IMR-90 (cell line): ENCODE measurements at regions not wholly inside any gene's neighbourhood (a gene's known extent, or its start where the extent isn't known, plus 50 kb on each side); places are given as distances from the start of the nearest gene placed in this dataset.

Experiments
- ATAC-seq: fragments of 200-7000 bp; cut with Tn5 transposase; 2 replicates; pipeline ENCODE4 v1.9.1; 2020; ENCODE audit warnings: low read depth, mild to moderate bottlenecking, moderate library complexity
- BruUV-seq: library from RNA; stranded (reverse); fragments of 400-500 nt; replicated peaks from 2 replicates; lab custom pipeline; 2021; lab: Mats Ljungman, UMichigan
- CTCF ChIA-PET: fragments of 300-600 bp; formaldehyde crosslinking; extraction: SDS; loops from one replicate; lab custom pipeline; 2021; ENCODE audit warnings: antibody characterized with exemption; lab: Yijun Ruan, JAX
- POLR2A ChIA-PET: fragments of 300-600 bp; sonication (Branson Sonifier 250); formaldehyde crosslinking; loops from one replicate; lab custom pipeline; 2022; ENCODE audit warnings: antibody characterized with exemption; ENCODE audit not compliant: unreplicated experiment; lab: Charles Lee
- DNase-seq: peaks from one replicate; pipeline ENCODE4 v3.0.0; 2013
- H2AFZ ChIP-seq: replicated peaks from 2 replicates; pipeline ENCODE3; 2013; ENCODE audit warnings: low read length, mild to moderate bottlenecking; ENCODE audit not compliant: poor library complexity
- H2AK5ac ChIP-seq: 2 replicates; pipeline ENCODE4 v1.6.1; 2013; ENCODE audit warnings: low read depth, low read length, inconsistent platforms
- H2AK9ac ChIP-seq: replicated peaks from 2 replicates; pipeline ENCODE3; 2013; ENCODE audit warnings: mild to moderate bottlenecking, low read depth, low read length, moderate library complexity; ENCODE audit not compliant: poor library complexity
- H2BK120ac ChIP-seq: 2 replicates; pipeline ENCODE4 v1.6.1; 2013; ENCODE audit warnings: low read depth, low read length, inconsistent platforms
- H2BK15ac ChIP-seq: 3 replicates; pipeline ENCODE4 v1.6.1; 2013; ENCODE audit warnings: low read depth, low read length, inconsistent platforms
- H2BK20ac ChIP-seq: 2 replicates; pipeline ENCODE4 v1.6.1; 2013; ENCODE audit warnings: low read depth, mild to moderate bottlenecking, inconsistent platforms, low read length, moderate library complexity
- H2BK5ac ChIP-seq: 2 replicates; pipeline ENCODE4 v1.6.1; 2013; ENCODE audit warnings: mild to moderate bottlenecking, low read depth, low read length, inconsistent platforms; ENCODE audit not compliant: poor library complexity, severe bottlenecking
- H3K14ac ChIP-seq: replicated peaks from 2 replicates; pipeline ENCODE4 v1.6.1; 2013; ENCODE audit warnings: low read depth, low read length, inconsistent platforms
- H3K18ac ChIP-seq: 2 replicates; pipeline ENCODE4 v1.6.1; 2013; ENCODE audit warnings: low read depth, low read length, control low read depth
- H3K23ac ChIP-seq: 2 replicates; pipeline ENCODE4 v1.6.1; 2013; ENCODE audit warnings: low read depth, low read length, inconsistent platforms
- H3K27ac ChIP-seq: 2 replicates; pipeline ENCODE4 v1.5.1; 2013; ENCODE audit warnings: mild to moderate bottlenecking, control low read depth, low read length; ENCODE audit not compliant: insufficient read depth
- H3K27me3 ChIP-seq: 2 replicates; pipeline ENCODE4 v1.6.1; 2013; ENCODE audit warnings: low read length; ENCODE audit not compliant: control insufficient read depth, insufficient read depth
- H3K36me3 ChIP-seq: 2 replicates; pipeline ENCODE4 v1.6.1; 2013; ENCODE audit warnings: low read length, mixed read lengths; ENCODE audit not compliant: control insufficient read depth, insufficient read depth
- H3K4ac ChIP-seq: 2 replicates; pipeline ENCODE4 v1.6.1; 2013; ENCODE audit warnings: low read depth, low read length, inconsistent platforms
- H3K4me1 ChIP-seq: 2 replicates; pipeline ENCODE4 v1.6.1; 2013; ENCODE audit warnings: low read length, mixed read lengths; ENCODE audit not compliant: control insufficient read depth, insufficient read depth
- H3K4me2 ChIP-seq: 2 replicates; pipeline ENCODE4 v1.6.1; 2013; ENCODE audit warnings: low read depth, mild to moderate bottlenecking, control low read depth, low read length, moderate library complexity
- H3K4me3 ChIP-seq: 2 replicates; pipeline ENCODE4 v1.5.1; 2013; ENCODE audit warnings: low read depth, mild to moderate bottlenecking, control low read depth, low read length, moderate library complexity; ENCODE audit not compliant: insufficient read depth
- H3K56ac ChIP-seq: 2 replicates; pipeline ENCODE4 v1.6.1; 2013; ENCODE audit warnings: low read length, inconsistent platforms; ENCODE audit not compliant: insufficient read depth; ENCODE audit errors: extremely low read depth
- H3K79me1 ChIP-seq, 2 experiments: 2 replicates each; pipeline ENCODE4 v1.6.1; 2013; ENCODE audit warnings: low read length in 2 of 2, inconsistent platforms in 1 of 2, low read depth in 1 of 2
- H3K9ac ChIP-seq: 2 replicates; pipeline ENCODE4 v1.6.1; 2013; ENCODE audit warnings: low read depth, low read length, control low read depth
- H3K9me1 ChIP-seq: 2 replicates; pipeline ENCODE4 v1.6.1; 2013; ENCODE audit warnings: low read length, inconsistent platforms; ENCODE audit not compliant: insufficient read depth
- H3K9me3 ChIP-seq: 2 replicates; pipeline ENCODE4 v1.6.1; 2013; ENCODE audit warnings: low read length; ENCODE audit not compliant: control insufficient read depth, insufficient read depth
- H4K20me1 ChIP-seq: 2 replicates; pipeline ENCODE4 v1.6.1; 2013; ENCODE audit warnings: low read length, inconsistent platforms; ENCODE audit not compliant: insufficient read depth
- H4K5ac ChIP-seq: 2 replicates; pipeline ENCODE4 v1.6.1; 2013; ENCODE audit warnings: mild to moderate bottlenecking, low read depth, low read length, control low read depth
- H4K8ac ChIP-seq, 2 experiments: 2 replicates each; pipeline ENCODE4 v1.6.1; 2013; ENCODE audit warnings: low read depth in 2 of 2, low read length in 2 of 2, control low read depth in 1 of 2, inconsistent platforms in 1 of 2
- H4K91ac ChIP-seq: 2 replicates; pipeline ENCODE4 v1.6.1; 2013; ENCODE audit warnings: low read depth, low read length, inconsistent platforms; ENCODE audit not compliant: insufficient read depth
- BHLHE40 ChIP-seq: fragments of 150-350 bp; IDR thresholded peaks from 2 replicates; pipeline ENCODE4 v1.6.1; 2016; ENCODE audit warnings: mild to moderate bottlenecking, low read depth, low read length
- CEBPB ChIP-seq: IDR thresholded peaks from 2 replicates; pipeline ENCODE4 v1.6.1; 2012; ENCODE audit warnings: low read depth, low read length, improper control_type of control experiment
- CHD1 ChIP-seq: IDR thresholded peaks from 2 replicates; pipeline ENCODE4 v1.6.1; 2012; ENCODE audit warnings: low read depth, low read length, improper control_type of control experiment
- ELK1 ChIP-seq: fragments of 150-350 bp; IDR thresholded peaks from 2 replicates; pipeline ENCODE4 v1.6.1; 2016; ENCODE audit warnings: low read depth, mild to moderate bottlenecking, low read length, moderate library complexity, borderline replicate concordance
- FOS ChIP-seq: fragments of 150-350 bp; IDR thresholded peaks from 2 replicates; pipeline ENCODE4 v1.6.1; 2016; ENCODE audit warnings: low read depth, low read length
- MAFK ChIP-seq: IDR thresholded peaks from 2 replicates; pipeline ENCODE4 v1.6.1; 2012; ENCODE audit warnings: low read depth, low read length, improper control_type of control experiment
- MAZ ChIP-seq: IDR thresholded peaks from 2 replicates; pipeline ENCODE4 v1.6.1; 2012; ENCODE audit warnings: low read depth, mild to moderate bottlenecking, low read length, improper control_type of control experiment, moderate library complexity, borderline replicate concordance
- MXI1 ChIP-seq: IDR thresholded peaks from 2 replicates; pipeline ENCODE4 v1.6.1; 2012; ENCODE audit warnings: low read depth, mild to moderate bottlenecking, low read length, moderate library complexity, borderline replicate concordance
- POLR2A ChIP-seq: IDR thresholded peaks from 2 replicates; pipeline ENCODE4 v1.6.1; 2012; ENCODE audit warnings: mild to moderate bottlenecking, low read depth, low read length
- RAD21 ChIP-seq: IDR thresholded peaks from 2 replicates; pipeline ENCODE4 v1.6.1; 2012; ENCODE audit warnings: low read length, improper control_type of control experiment
- RCOR1 ChIP-seq: IDR thresholded peaks from 2 replicates; pipeline ENCODE4 v1.6.1; 2012; ENCODE audit warnings: mild to moderate bottlenecking, low read length, improper control_type of control experiment; ENCODE audit not compliant: insufficient replicate concordance
- RFX5 ChIP-seq: IDR thresholded peaks from 2 replicates; pipeline ENCODE4 v1.8.0; 2012; ENCODE audit warnings: low read depth, mild to moderate bottlenecking, low read length, moderate library complexity
- SMC3 ChIP-seq: fragments of 150-350 bp; IDR thresholded peaks from 2 replicates; pipeline ENCODE4 v1.6.1; 2016; ENCODE audit warnings: low read depth, mild to moderate bottlenecking, antibody characterized with exemption, low read length, moderate library complexity
- USF2 ChIP-seq: fragments of 150-350 bp; IDR thresholded peaks from 2 replicates; pipeline ENCODE4 v1.6.1; 2017; ENCODE audit warnings: mild to moderate bottlenecking, antibody characterized with exemption, low read length, low read depth
- WGBS, 2 experiments: methylation state at CpG; one replicate each; pipeline versions ENCODE4 v1.1.5 to v1.1.7; 2013; ENCODE audit warnings: missing lambda C conversion rate in 2 of 2; ENCODE audit not compliant: insufficient read length in 1 of 2; ENCODE audit errors: extremely low coverage in 2 of 2; 5-methylcytosine and 5-hydroxymethylcytosine counted together
- dilution Hi-C: fragments of 300-500 bp; cut with HindIII; formaldehyde crosslinking; loops from one replicate; pipeline ENCODE4 v1.14.3; 2018; ENCODE audit warnings: low sequenced_read_pairs; ENCODE audit not compliant: unreplicated experiment
- in situ Hi-C: fragments of 300-500 bp; cut with MboI; formaldehyde crosslinking; loops from 3 replicates; pipeline ENCODE4 v1.14.3; 2019; ENCODE audit warnings: low sequenced_read_pairs, inconsistent platforms, mixed read lengths
- intact Hi-C: fragments of 100-400 bp; cut with micrococcal nuclease; formaldehyde crosslinking; loops from 2 replicates; pipeline ENCODE4 v1.10.0; 2022

DNA sequence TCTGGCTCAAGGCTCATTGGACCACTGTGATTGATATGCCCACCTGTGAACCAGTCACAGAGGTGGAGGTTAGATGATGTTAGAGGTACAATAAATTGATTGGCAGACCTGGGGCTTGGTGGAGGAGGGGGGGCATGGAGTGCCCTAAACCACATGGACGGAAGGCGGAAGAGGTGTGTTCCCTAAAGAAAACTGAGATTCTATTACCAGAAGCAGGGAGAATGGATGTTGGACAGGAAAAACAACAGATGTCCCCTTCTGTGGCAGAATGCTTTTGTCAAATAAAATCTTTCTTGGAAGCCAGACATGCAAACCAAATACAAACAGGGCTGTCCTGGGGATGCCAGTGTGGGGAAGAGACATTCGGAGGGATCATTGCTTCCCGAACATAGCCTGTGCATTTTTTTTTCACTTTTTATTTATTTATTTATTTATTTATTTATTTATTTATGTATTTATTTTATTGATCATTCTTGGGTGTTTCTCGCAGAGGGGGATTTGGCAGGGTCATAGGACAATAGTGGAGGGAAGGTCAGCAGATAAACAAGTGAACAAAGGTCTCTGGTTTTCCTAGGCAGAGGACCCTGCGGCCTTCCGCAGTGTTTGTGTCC, 433.9 kb downstream of the RPS24 start:
- dilution Hi-C loops, result no loop called here
- Histone ChIP-seq H3K9ac (no peak overlapping the region), H2BK120ac (no peak overlapping the region), H4K8ac (no peak overlapping the region), H2AK9ac (no peak overlapping the region), H2BK20ac (no peak overlapping the region), H3K14ac (no peak overlapping the region), H3K79me1 (no peaks in the 10 kb centered on the region), H3K9me3 (no peaks in the 10 kb centered on the region), H3K27ac (no peak overlapping the region), H3K56ac (no peak overlapping the region), H3K27me3 (no peaks in the 10 kb centered on the region), H3K23ac (no peak overlapping the region), H2AFZ (no peak overlapping the region), H3K4me2 (no peak overlapping the region), H4K5ac (no peak overlapping the region), H3K36me3 (no peaks in the 10 kb centered on the region), H3K4me1 (peaks cover 4% of the 10 kb centered on the region; the same call in 1 of the 2 replicates), H4K20me1 (no peaks in the 10 kb centered on the region), H2AK5ac (no peak overlapping the region), H3K9me1 (peaks cover 3% of the 10 kb centered on the region; the same call in 1 of the 2 replicates), H3K4ac (no peak overlapping the region), H3K18ac (no peak overlapping the region), H2BK15ac (no peak overlapping the region), H2BK5ac (no peak overlapping the region), H4K91ac (no peak overlapping the region), H3K4me3 (no peak overlapping the region)
- CTCF ChIA-PET, result no interaction called here
- ATAC-seq (no peak), DNase-seq (no peak)
- POLR2A ChIA-PET, result no interaction called here
- no TSS peak for BruUV-seq
- intact Hi-C loops, result no loop called here
- WGBS, 2 experiments, result no CpG with 5 or more reads among the region's 7 CpGs
- no peak for TF ChIP-seq ELK1
- no peak for TF ChIP-seq MXI1
- TF ChIP-seq CHD1, result no peak
- no peak for TF ChIP-seq RFX5
- TF ChIP-seq FOS, result no peak
- TF ChIP-seq MAZ, result no peak
- no peak for TF ChIP-seq POLR2A
- no peak for TF ChIP-seq SMC3
- no peak for TF ChIP-seq MAFK
- no peak for TF ChIP-seq BHLHE40
- no peak for TF ChIP-seq CEBPB
- no peak for TF ChIP-seq RCOR1
- TF ChIP-seq RAD21, result no peak
- TF ChIP-seq USF2, result no peak
- in situ Hi-C loops, result no loop called here
